HCT116 (cell line): ENCODE measurements at regions not wholly inside any gene's neighbourhood (a gene's known extent, or its start where the extent isn't known, plus 50 kb on each side); places are given as distances from the start of the nearest gene placed in this dataset.

ENCODE experiments used
- ATAC-seq: fragments of 200-7000 bp; cut with Tn5 transposase; 2 replicates; pipeline ENCODE4 v1.9.1; 2020; ENCODE audit warnings: mild to moderate bottlenecking, moderate library complexity
- BruUV-seq: library from RNA; stranded (reverse); fragments of 400-500 nt; replicated peaks from 2 replicates; lab custom pipeline; 2021; lab: Mats Ljungman, UMichigan
- CTCF ChIA-PET: fragments of 300-600 bp; sonication (Branson Sonifier 250); formaldehyde crosslinking; loops from one replicate; lab custom pipeline; 2021; ENCODE audit warnings: antibody characterized with exemption; lab: Charles Lee
- POLR2A ChIA-PET: fragments of 300-600, 350-600 bp; sonication (Branson Sonifier 250); formaldehyde crosslinking; loops from one replicate; lab custom pipeline; 2021; ENCODE audit warnings: antibody characterized with exemption; lab: Charles Lee
- RAD21 ChIA-PET, 2 experiments: fragments of 300-600 bp; sonication (Branson Sonifier 250); formaldehyde crosslinking; loops; one replicate each; lab custom pipeline; 2023; ENCODE audit warnings: low total read pairs in 2 of 2; ENCODE audit not compliant: uncharacterized antibody in 2 of 2, unreplicated experiment in 2 of 2, low non-redundant PET in 1 of 2; lab: Charles Lee
- DNase-seq: peaks from one replicate; pipeline ENCODE4 v3.0.0-alpha.2; 2010; ENCODE audit warnings: low read depth, low spot score
- H2AFZ ChIP-seq: fragments of 200-600 bp; shearing (Covaris generic), sonication (generic); 2 replicates; pipeline ENCODE4 v1.6.1; 2017; ENCODE audit warnings: low read depth, mixed run types, mixed read lengths, antibody characterized with exemption, low read length; ENCODE audit not compliant: poor library complexity, severe bottlenecking
- H3K27ac ChIP-seq: 2 replicates; pipeline ENCODE4 v1.5.1; 2012; ENCODE audit warnings: low read depth, low read length
- H3K27me3 ChIP-seq: fragments of 200-600 bp; sonication (generic); 2 replicates; pipeline ENCODE4 v1.6.1; 2016; ENCODE audit warnings: mixed run types, low read length, mixed read lengths; ENCODE audit not compliant: insufficient read depth
- H3K36me3 ChIP-seq, 2 experiments: fragments of 200-500 bp in 1 of 2; fragments of 200-600 bp in 1 of 2; sonication (Bioruptor generic) in 1 of 2; sonication (generic) in 1 of 2; 2 replicates each; pipeline versions ENCODE4 v1.5.1 to v1.6.1; 2014 to 2016; ENCODE audit warnings: low read length in 2 of 2, inconsistent platforms in 1 of 2, mixed read lengths in 1 of 2, mixed run types in 1 of 2; ENCODE audit not compliant: insufficient read depth in 2 of 2, control insufficient read depth in 1 of 2
- H3K4me1 ChIP-seq, 2 experiments: fragments of 200-600 bp in 1 of 2; sonication (generic) in 1 of 2; 2 replicates each; pipeline versions ENCODE4 v1.5.1 to v1.6.1; 2012 to 2017; ENCODE audit warnings: low read length in 2 of 2, inconsistent platforms in 1 of 2, mild to moderate bottlenecking in 1 of 2, mixed read lengths in 1 of 2, mixed run types in 1 of 2, moderate library complexity in 1 of 2; ENCODE audit not compliant: insufficient read depth in 2 of 2, control insufficient read depth in 1 of 2
- H3K4me2 ChIP-seq: fragments of 200-600 bp; sonication (generic); 2 replicates; pipeline ENCODE4 v1.6.1; 2017; ENCODE audit warnings: mixed run types, low read length, mixed read lengths
- H3K4me3 ChIP-seq, 2 experiments: fragments of 200-600 bp in 1 of 2; sonication (generic) in 1 of 2; replicated peaks in 1 of 2; 2 replicates each; pipeline ENCODE4 v1.5.1; 2011 to 2016; ENCODE audit warnings: low read length in 2 of 2, control low read depth in 1 of 2, low read depth in 1 of 2, mild to moderate bottlenecking in 1 of 2, mixed read lengths in 1 of 2, mixed run types in 1 of 2
- H3K79me2 ChIP-seq: fragments of 200-600 bp; sonication (generic); 2 replicates; pipeline ENCODE4 v1.6.1; 2017; ENCODE audit warnings: mild to moderate bottlenecking, mixed run types, low read length, moderate library complexity, mixed read lengths; ENCODE audit not compliant: insufficient read depth
- H3K9ac ChIP-seq: fragments of 200-600 bp; sonication (generic); 2 replicates; pipeline ENCODE4 v1.6.1; 2016; ENCODE audit warnings: low read length, mixed read lengths
- H3K9me2 ChIP-seq: fragments of 200-600 bp; sonication (generic), shearing (Covaris generic); 2 replicates; pipeline ENCODE4 v1.6.1; 2017; ENCODE audit warnings: mixed run types, mild to moderate bottlenecking, moderate library complexity; ENCODE audit not compliant: insufficient read depth
- H3K9me3 ChIP-seq, 2 experiments: fragments of 200-500 bp in 1 of 2; fragments of 200-600 bp in 1 of 2; sonication (Bioruptor generic) in 1 of 2; sonication (generic) in 1 of 2; 2 replicates each; pipeline ENCODE4 v1.6.1; 2014 to 2017; ENCODE audit warnings: low read length in 2 of 2, mixed read lengths in 2 of 2, inconsistent platforms in 1 of 2, low read depth in 1 of 2, mild to moderate bottlenecking in 1 of 2, mixed run types in 1 of 2, moderate library complexity in 1 of 2; ENCODE audit not compliant: control insufficient read depth in 1 of 2, insufficient read depth in 1 of 2
- H4K20me1 ChIP-seq: fragments of 200-600 bp; sonication (generic), shearing (Covaris generic); 2 replicates; pipeline ENCODE4 v1.6.1; 2017; ENCODE audit warnings: mixed run types, mild to moderate bottlenecking, moderate library complexity; ENCODE audit not compliant: insufficient read depth
- ATF3 ChIP-seq: IDR thresholded peaks from 2 replicates; pipeline ENCODE4 v1.6.1; 2012
- CEBPB ChIP-seq: IDR thresholded peaks from 2 replicates; pipeline ENCODE4 v1.6.1; 2012; ENCODE audit warnings: low read depth
- EGR1 ChIP-seq: IDR thresholded peaks from 2 replicates; pipeline ENCODE4 v1.6.1; 2012; ENCODE audit warnings: low read depth
- ELF1 ChIP-seq: IDR thresholded peaks from 2 replicates; pipeline ENCODE4 v1.6.1; 2012; ENCODE audit warnings: low read depth, borderline replicate concordance
- FOSL1 ChIP-seq: IDR thresholded peaks from 2 replicates; pipeline ENCODE4 v1.6.1; 2012; ENCODE audit warnings: low read depth
- MAX ChIP-seq: IDR thresholded peaks from 2 replicates; pipeline ENCODE4 v1.6.1; 2012
- POLR2A ChIP-seq: IDR thresholded peaks from 2 replicates; pipeline ENCODE4 v1.7.0; 2011; ENCODE audit warnings: borderline replicate concordance; ENCODE audit not compliant: insufficient read depth, insufficient read length; ENCODE audit errors: extremely low read depth
- RAD21 ChIP-seq: IDR thresholded peaks from 2 replicates; pipeline ENCODE4 v1.6.1; 2012; ENCODE audit warnings: low read depth, mild to moderate bottlenecking
- SRF ChIP-seq: IDR thresholded peaks from 2 replicates; pipeline ENCODE4 v1.6.1; 2012; ENCODE audit warnings: low read depth
- YY1 ChIP-seq: IDR thresholded peaks from 2 replicates; pipeline ENCODE4 v1.6.1; 2011; ENCODE audit warnings: low read length, low read depth, moderate library complexity, mild to moderate bottlenecking; ENCODE audit not compliant: insufficient replicate concordance; ENCODE audit errors: extremely low read depth
- ZBTB33 ChIP-seq: IDR thresholded peaks from 2 replicates; pipeline ENCODE4 v1.6.1; 2011; ENCODE audit warnings: mild to moderate bottlenecking, low read length, moderate library complexity; ENCODE audit not compliant: insufficient replicate concordance; ENCODE audit errors: extremely low read depth
- ZFX ChIP-seq: fragments of 450-650 bp; IDR thresholded peaks from 2 replicates; pipeline ENCODE4 v1.6.1; 2017
- intact Hi-C: fragments of 100-400 bp; cut with micrococcal nuclease; formaldehyde crosslinking; loops from 2 replicates; pipeline ENCODE4 v1.10.0; 2022

GRCh38 chr16:54998834-54999233 is 68.2 kb downstream of the IRX5 start:
- H3K4me2 ChIP-seq = no peak overlapping the region
- no peaks in the 10 kb centered on the region for H3K4me1 ChIP-seq
- no peaks in the 10 kb centered on the region for H3K9me2 ChIP-seq
- no peaks in the 10 kb centered on the region for H3K9me3 ChIP-seq
- RAD21 ChIA-PET = no interaction called here
- no peak for TF ChIP-seq SRF
- no peak for TF ChIP-seq ZBTB33
- no peak for TF ChIP-seq RAD21
- no peak for TF ChIP-seq ATF3
- TF ChIP-seq CEBPB = no peak
- TF ChIP-seq YY1 = no peak
- no peak for TF ChIP-seq EGR1
- no peak for TF ChIP-seq POLR2A
- no peak for TF ChIP-seq ZFX
- TF ChIP-seq MAX = no peak
- no peak for TF ChIP-seq ELF1
- no peak for TF ChIP-seq FOSL1
- no peaks in the 10 kb centered on the region for H3K79me2 ChIP-seq
- no peak overlapping the region for H2AFZ ChIP-seq
- H3K27me3 ChIP-seq = peaks cover 42% of the 10 kb centered on the region; the same call in 1 of the 2 replicates
- intact Hi-C loops = no loop called here
- H4K20me1 ChIP-seq = no peaks in the 10 kb centered on the region
- no peak for DNase-seq
- no peaks in the 10 kb centered on the region for H3K36me3 ChIP-seq
- POLR2A ChIA-PET = no interaction called here
- H3K9ac ChIP-seq = no peak overlapping the region
- CTCF ChIA-PET = no interaction called here
- no peak overlapping the region for H3K27ac ChIP-seq
- ATAC-seq = no peak
- H3K4me3 ChIP-seq = no peak overlapping the region
- no TSS peak for BruUV-seq
